ENCODE measurements at regions not wholly inside any gene's neighbourhood (a gene's known extent, or its start where the extent isn't known, plus 50 kb on each side); places are given as distances from the start of the nearest gene placed in this dataset.
A peak's percentile ranks its signal among the peaks of the same experiment; 100 is the strongest.

DNA sequence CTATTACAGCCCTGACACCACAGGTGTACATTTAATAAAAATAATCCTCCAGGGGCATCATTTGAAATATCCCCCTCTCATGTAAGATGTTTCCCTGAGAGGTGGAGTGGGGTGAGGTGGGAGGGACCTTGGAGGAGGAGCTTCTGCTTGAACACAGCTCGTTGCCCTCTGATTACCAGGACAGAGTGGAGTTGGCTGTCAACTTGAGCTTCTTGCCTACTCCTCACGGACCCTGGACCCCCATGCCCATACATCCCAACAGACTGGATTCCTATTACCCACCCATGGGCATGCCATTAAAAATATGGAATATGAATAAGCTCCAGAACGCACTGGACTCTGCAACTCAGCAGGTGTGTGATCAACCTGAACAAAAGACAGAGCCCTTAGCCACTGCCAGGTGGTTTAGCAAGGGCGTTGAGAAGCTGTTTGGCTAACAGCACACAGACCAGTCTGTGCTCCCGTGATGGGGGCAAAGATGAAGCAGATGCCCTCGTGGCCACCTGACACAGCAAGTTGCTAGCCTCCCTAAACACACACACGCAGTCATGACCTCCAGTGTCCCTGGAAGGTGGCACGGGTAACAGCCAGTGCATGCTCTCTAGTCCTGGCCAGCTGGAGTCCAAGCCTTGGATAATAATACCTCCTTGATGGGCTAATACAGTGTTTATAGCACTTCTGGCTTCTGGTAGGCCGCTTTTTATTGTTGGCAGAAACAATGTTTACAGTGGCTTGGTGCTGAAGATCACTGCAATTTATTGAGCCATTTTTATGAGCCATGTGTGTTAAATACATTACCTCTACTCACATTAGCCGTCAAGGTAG lies 155.0 kb downstream of the TOMM20 start (continued):
- no peak for TF ChIP-seq ZNF713 (CRISPR knock-in tag; IDR thresholded peaks at IDR 0.05)
- TF ChIP-seq SP2 (CRISPR knock-in tag; IDR thresholded peaks at IDR 0.05), result no peak
- no peak for TF ChIP-seq ZFY (CRISPR knock-in tag; IDR thresholded peaks at IDR 0.05)
- TF ChIP-seq, protein P1, sequence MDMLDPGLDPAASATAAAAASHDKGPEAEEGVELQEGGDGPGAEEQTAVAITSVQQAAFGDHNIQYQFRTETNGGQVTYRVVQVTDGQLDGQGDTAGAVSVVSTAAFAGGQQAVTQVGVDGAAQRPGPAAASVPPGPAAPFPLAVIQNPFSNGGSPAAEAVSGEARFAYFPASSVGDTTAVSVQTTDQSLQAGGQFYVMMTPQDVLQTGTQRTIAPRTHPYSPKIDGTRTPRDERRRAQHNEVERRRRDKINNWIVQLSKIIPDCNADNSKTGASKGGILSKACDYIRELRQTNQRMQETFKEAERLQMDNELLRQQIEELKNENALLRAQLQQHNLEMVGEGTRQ (IDR thresholded peaks at IDR 0.05; ENCODE audit: low read depth, low read length), result no peak
- TF ChIP-seq, protein P1 (CRISPR knock-in tag; IDR thresholded peaks at IDR 0.05; ENCODE audit: borderline replicate concordance), result no peak
- TF ChIP-seq, protein P2, sequence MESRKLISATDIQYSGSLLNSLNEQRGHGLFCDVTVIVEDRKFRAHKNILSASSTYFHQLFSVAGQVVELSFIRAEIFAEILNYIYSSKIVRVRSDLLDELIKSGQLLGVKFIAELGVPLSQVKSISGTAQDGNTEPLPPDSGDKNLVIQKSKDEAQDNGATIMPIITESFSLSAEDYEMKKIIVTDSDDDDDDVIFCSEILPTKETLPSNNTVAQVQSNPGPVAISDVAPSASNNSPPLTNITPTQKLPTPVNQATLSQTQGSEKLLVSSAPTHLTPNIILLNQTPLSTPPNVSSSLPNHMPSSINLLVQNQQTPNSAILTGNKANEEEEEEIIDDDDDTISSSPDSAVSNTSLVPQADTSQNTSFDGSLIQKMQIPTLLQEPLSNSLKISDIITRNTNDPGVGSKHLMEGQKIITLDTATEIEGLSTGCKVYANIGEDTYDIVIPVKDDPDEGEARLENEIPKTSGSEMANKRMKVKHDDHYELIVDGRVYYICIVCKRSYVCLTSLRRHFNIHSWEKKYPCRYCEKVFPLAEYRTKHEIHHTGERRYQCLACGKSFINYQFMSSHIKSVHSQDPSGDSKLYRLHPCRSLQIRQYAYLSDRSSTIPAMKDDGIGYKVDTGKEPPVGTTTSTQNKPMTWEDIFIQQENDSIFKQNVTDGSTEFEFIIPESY (CRISPR knock-in tag; IDR thresholded peaks at IDR 0.05), result 0 out of 2 replicates have a peak, but pooled peaks have one; percentile 27
- TF ChIP-seq KAT8 (CRISPR knock-in tag; IDR thresholded peaks at IDR 0.05), result 0 out of 2 replicates have a peak, but pooled peaks have one; percentile 27
- no peak for TF ChIP-seq TARDBP (CRISPR knock-in tag; IDR thresholded peaks at IDR 0.05)
- TF ChIP-seq MIXL1 (CRISPR knock-in tag; IDR thresholded peaks at IDR 0.05), result no peak
- peak; percentile 68; the same call in 1 of the 2 replicates for TF ChIP-seq RARA (CRISPR knock-in tag; IDR thresholded peaks at IDR 0.05)
- no peak for TF ChIP-seq ZNF337 (CRISPR knock-in tag; IDR thresholded peaks at IDR 0.05; ENCODE audit: borderline replicate concordance, low read depth)
- no peak for TF ChIP-seq NFIC (IDR thresholded peaks at IDR 0.05; ENCODE audit: low read length)
- TF ChIP-seq, protein P3, sequence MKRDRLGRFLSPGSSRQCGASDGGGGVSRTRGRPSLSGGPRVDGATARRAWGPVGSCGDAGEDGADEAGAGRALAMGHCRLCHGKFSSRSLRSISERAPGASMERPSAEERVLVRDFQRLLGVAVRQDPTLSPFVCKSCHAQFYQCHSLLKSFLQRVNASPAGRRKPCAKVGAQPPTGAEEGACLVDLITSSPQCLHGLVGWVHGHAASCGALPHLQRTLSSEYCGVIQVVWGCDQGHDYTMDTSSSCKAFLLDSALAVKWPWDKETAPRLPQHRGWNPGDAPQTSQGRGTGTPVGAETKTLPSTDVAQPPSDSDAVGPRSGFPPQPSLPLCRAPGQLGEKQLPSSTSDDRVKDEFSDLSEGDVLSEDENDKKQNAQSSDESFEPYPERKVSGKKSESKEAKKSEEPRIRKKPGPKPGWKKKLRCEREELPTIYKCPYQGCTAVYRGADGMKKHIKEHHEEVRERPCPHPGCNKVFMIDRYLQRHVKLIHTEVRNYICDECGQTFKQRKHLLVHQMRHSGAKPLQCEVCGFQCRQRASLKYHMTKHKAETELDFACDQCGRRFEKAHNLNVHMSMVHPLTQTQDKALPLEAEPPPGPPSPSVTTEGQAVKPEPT (CRISPR knock-in tag; IDR thresholded peaks at IDR 0.05; ENCODE audit: low read depth), result peak; percentile 69; the same call in 1 of the 2 replicates
- TF ChIP-seq KLF6 (CRISPR knock-in tag; IDR thresholded peaks at IDR 0.05), result no peak
- TF ChIP-seq ATM (IDR thresholded peaks at IDR 0.05; ENCODE audit: borderline replicate concordance), result no peak
- no peak for TF ChIP-seq SMAD1 (CRISPR knock-in tag; IDR thresholded peaks at IDR 0.05; ENCODE audit: borderline replicate concordance, low read depth)
- TF ChIP-seq ZNF674 (CRISPR knock-in tag; IDR thresholded peaks at IDR 0.05; ENCODE audit: low read depth), result no peak
- TF ChIP-seq ZFP90 (CRISPR knock-in tag; IDR thresholded peaks at IDR 0.05; ENCODE audit: borderline replicate concordance), result no peak
- TF ChIP-seq ZZZ3 (CRISPR knock-in tag; IDR thresholded peaks at IDR 0.05; ENCODE audit: borderline replicate concordance), result no peak
- no peak for TF ChIP-seq SPEN (CRISPR knock-in tag; IDR thresholded peaks at IDR 0.05; ENCODE audit: low read depth)
- TF ChIP-seq CENPT (CRISPR knock-in tag; IDR thresholded peaks at IDR 0.05; ENCODE audit: low read depth), result no peak
- TF ChIP-seq ARNTL (CRISPR knock-in tag; IDR thresholded peaks at IDR 0.05), result no peak
- no peak for TF ChIP-seq IKZF4 (CRISPR knock-in tag; IDR thresholded peaks at IDR 0.05; ENCODE audit: borderline replicate concordance, low read depth, not compliant biosample characterization)
- TF ChIP-seq ZBTB8A (CRISPR knock-in tag; IDR thresholded peaks at IDR 0.05; ENCODE audit: borderline replicate concordance, low read depth), result no peak
